ENCODE measurements at regions not wholly inside any gene's neighbourhood (a gene's known extent, or its start where the extent isn't known, plus 50 kb on each side); places are given as distances from the start of the nearest gene placed in this dataset.
A peak's percentile ranks its signal among the peaks of the same experiment; 100 is the strongest.

DNA sequence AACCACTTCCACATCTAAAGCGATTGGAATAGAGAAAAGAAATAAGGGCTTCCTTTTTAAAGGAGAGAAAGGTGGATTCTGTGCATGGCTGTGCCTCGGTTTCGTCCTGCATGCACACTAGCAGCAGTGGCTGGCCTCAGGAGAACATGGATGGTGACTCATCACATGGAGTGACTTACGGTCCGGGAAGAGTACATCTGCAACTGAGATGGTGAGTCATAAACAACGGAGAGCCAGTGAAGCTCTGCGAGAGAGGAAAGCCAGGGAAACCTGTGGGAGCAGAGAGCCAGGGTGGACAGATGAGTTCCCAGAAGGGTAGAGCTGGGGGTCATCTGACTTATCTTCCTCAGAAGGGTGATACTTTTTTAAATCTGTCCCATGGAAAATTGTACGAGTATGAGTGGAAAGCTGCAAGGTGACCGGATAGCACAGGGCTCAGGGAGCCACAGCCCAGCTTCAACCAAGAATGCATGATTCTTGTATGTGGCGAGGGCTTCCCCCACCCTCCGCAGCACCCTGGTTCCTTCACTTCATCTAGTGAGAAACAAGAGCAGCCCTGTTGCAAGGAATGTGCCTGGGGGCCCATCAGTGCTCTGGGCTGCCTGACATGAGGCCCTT lies 259.1 kb downstream of the KLF6 start (continued):
- no peak for TF ChIP-seq FOXJ3 (CRISPR knock-in tag; IDR thresholded peaks at IDR 0.05)
- TF ChIP-seq MEF2A (IDR thresholded peaks at IDR 0.05; ENCODE audit: borderline replicate concordance, low read depth), result peak; percentile 66; the same call in 1 of the 2 replicates
- TF ChIP-seq REST (IDR thresholded peaks at IDR 0.05; ENCODE audit: low read depth, low read length), result peak; percentile 55; the same call in 1 of the 2 replicates
- TF ChIP-seq SIN3A (IDR thresholded peaks at IDR 0.05; ENCODE audit: borderline replicate concordance, low read depth, low read length), result no peak
- TF ChIP-seq EP300 (IDR thresholded peaks at IDR 0.05; ENCODE audit: borderline replicate concordance in 1 of 2, low read depth in 1 of 2, low read length in 1 of 2), result peak in 1 of 2 experiments; percentile 85; a peak in 2 of 4 replicates
- no peak for TF ChIP-seq RAD21 (IDR thresholded peaks at IDR 0.05; ENCODE audit: low read length)
- TF ChIP-seq, protein P1, sequence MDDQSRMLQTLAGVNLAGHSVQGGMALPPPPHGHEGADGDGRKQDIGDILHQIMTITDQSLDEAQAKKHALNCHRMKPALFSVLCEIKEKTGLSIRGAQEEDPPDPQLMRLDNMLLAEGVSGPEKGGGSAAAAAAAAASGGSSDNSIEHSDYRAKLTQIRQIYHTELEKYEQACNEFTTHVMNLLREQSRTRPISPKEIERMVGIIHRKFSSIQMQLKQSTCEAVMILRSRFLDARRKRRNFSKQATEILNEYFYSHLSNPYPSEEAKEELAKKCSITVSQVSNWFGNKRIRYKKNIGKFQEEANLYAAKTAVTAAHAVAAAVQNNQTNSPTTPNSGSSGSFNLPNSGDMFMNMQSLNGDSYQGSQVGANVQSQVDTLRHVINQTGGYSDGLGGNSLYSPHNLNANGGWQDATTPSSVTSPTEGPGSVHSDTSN (IDR thresholded peaks at IDR 0.05), result peak; percentile 84
- peak; percentile 97 for TF ChIP-seq JUND (IDR thresholded peaks at IDR 0.05)
- TF ChIP-seq TEAD4 (IDR thresholded peaks at IDR 0.05; ENCODE audit: borderline replicate concordance, insufficient read depth), result no peak

- no peaks in the 10 kb centered on the region for H4K20me1 ChIP-seq (ENCODE audit: insufficient read depth)
- no peak overlapping the region for H2AFZ ChIP-seq (ENCODE audit: low read depth)
- H3K79me2 ChIP-seq (ENCODE audit: insufficient read depth), result no peaks in the 10 kb centered on the region
- no peak overlapping the region for H3K9ac ChIP-seq
- peaks cover 3 to 20% of the 10 kb centered on the region in 2 experiments for H3K4me1 ChIP-seq (ENCODE audit: control insufficient read depth in 1 of 2, insufficient read depth in 2 of 2, low read depth in 1 of 2, low read length in 1 of 2)
- ChIA-PET POLR2A (no interaction called here), CTCF (interaction anchor here (0.7 kb wide), 1 partner anchor 22 kb away, joined by 3 read pairs; no protein-coding TSS in a partner anchor)
- H3K36me3 ChIP-seq (replicated peaks in 1 of 2; ENCODE audit: control insufficient read depth in 1 of 2, insufficient read depth in 2 of 2, low read length in 1 of 2), result no peaks in the 10 kb centered on the region
- DNase-seq, result no peak
- H3K4me3 ChIP-seq (ENCODE audit: low read depth in 2 of 2, low read length in 1 of 2), result no peak overlapping the region
- no peaks in the 10 kb centered on the region for H3K9me2 ChIP-seq
- H3K27ac ChIP-seq (ENCODE audit: low read depth in 2 of 2, low read length in 1 of 2), result peak overlapping the region in 1 of 2 experiments; percentile 99; a peak in 1 of 4 replicates
- H3F3A ChIP-seq (replicated peaks; ENCODE audit: insufficient read depth), result peaks cover 22% of the 10 kb centered on the region
- no peaks in the 10 kb centered on the region for H3K9me3 ChIP-seq
- 93% methylated on average over 7 of the region's 7 CpGs for WGBS (ENCODE audit: low lambda C conversion rate)
- TF ChIP-seq ELF1 (IDR thresholded peaks at IDR 0.05) (no peak), JUND (IDR thresholded peaks at IDR 0.05) (no peak), NRF1 (IDR thresholded peaks at IDR 0.05; ENCODE audit: low read depth, low read length) (no peak), CTCF (IDR thresholded peaks at IDR 0.05) (peak; percentile 10; the same call in 1 of the 2 replicates), REST (IDR thresholded peaks at IDR 0.05; ENCODE audit: low read depth, low read length) (no peak), FOXJ3 (CRISPR knock-in tag; IDR thresholded peaks at IDR 0.05) (no peak)
- TF ChIP-seq, protein P2, sequence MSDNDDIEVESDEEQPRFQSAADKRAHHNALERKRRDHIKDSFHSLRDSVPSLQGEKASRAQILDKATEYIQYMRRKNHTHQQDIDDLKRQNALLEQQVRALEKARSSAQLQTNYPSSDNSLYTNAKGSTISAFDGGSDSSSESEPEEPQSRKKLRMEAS (IDR thresholded peaks at IDR 0.05; ENCODE audit: low read depth), result no peak
- TF ChIP-seq, protein P3, sequence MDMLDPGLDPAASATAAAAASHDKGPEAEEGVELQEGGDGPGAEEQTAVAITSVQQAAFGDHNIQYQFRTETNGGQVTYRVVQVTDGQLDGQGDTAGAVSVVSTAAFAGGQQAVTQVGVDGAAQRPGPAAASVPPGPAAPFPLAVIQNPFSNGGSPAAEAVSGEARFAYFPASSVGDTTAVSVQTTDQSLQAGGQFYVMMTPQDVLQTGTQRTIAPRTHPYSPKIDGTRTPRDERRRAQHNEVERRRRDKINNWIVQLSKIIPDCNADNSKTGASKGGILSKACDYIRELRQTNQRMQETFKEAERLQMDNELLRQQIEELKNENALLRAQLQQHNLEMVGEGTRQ (IDR thresholded peaks at IDR 0.05; ENCODE audit: borderline replicate concordance, low read depth, low read length), result no peak
- H3K27me3 ChIP-seq (ENCODE audit: insufficient read depth), result no peaks in the 10 kb centered on the region
- H3K4me2 ChIP-seq, result no peak overlapping the region
Measured at GRCh38 chr10:3524086-3524960, 260.7 kb downstream of the KLF6 start.

All from SK-N-SH (cell line).